ENCODE measurements at regions not wholly inside any gene's neighbourhood (a gene's known extent, or its start where the extent isn't known, plus 50 kb on each side); places are given as distances from the start of the nearest gene placed in this dataset.

GRCh38 chr5:63822614-63823013, 139.6 kb downstream of the HTR1A start:
- Histone ChIP-seq H3K9me3 (ENCODE audit: insufficient read depth in 2 of 2, low read depth in 1 of 2, low read length in 1 of 2) (no peaks in the 10 kb centered on the region), H2BK15ac (ENCODE audit: low read length) (no peak overlapping the region), H3K9ac (replicated peaks in 1 of 4; ENCODE audit: extremely low read depth in 1 of 4, low read depth in 3 of 4, low read length in 3 of 4) (no peak overlapping the region), H3K14ac (ENCODE audit: insufficient read length) (no peak overlapping the region), H4K8ac (ENCODE audit: extremely low read depth, insufficient read depth, low read length) (no peak overlapping the region), H4K5ac (ENCODE audit: insufficient read length, low read depth, low read length) (no peak overlapping the region), H3K27ac (ENCODE audit: low read depth, low read length) (no peak overlapping the region), H4K91ac (replicated peaks; ENCODE audit: insufficient read length, low read length) (no peak overlapping the region), H3K56ac (replicated peaks; ENCODE audit: insufficient read length, low read depth, low read length) (no peak overlapping the region), H2BK5ac (ENCODE audit: low read depth, low read length) (no peak overlapping the region), H2BK20ac (ENCODE audit: low read length) (no peak overlapping the region), H3K23ac (ENCODE audit: insufficient read length) (no peak overlapping the region), H3K4me2 (ENCODE audit: insufficient read depth in 1 of 2, low read depth in 2 of 2, low read length in 2 of 2) (no peak overlapping the region), H3K79me2 (ENCODE audit: control insufficient read depth in 1 of 2, insufficient read depth in 2 of 2, low read length in 2 of 2) (no peaks in the 10 kb centered on the region), H3K4ac (replicated peaks; ENCODE audit: insufficient read length, low read depth, low read length) (no peak overlapping the region), H2BK12ac (ENCODE audit: low read depth, low read length) (no peak overlapping the region), H3K23me2 (ENCODE audit: low read depth, low read length) (no peaks in the 10 kb centered on the region), H2BK120ac (replicated peaks; ENCODE audit: low read depth, low read length) (no peak overlapping the region), H3K4me3 (ENCODE audit: extremely low read depth in 1 of 4, insufficient read depth in 2 of 4, low read depth in 3 of 4, low read length in 4 of 4) (no peak overlapping the region), H4K20me1 (replicated peaks in 1 of 2; ENCODE audit: control insufficient read depth in 1 of 2, insufficient read depth in 2 of 2, low read length in 2 of 2) (no peaks in the 10 kb centered on the region), H3K79me1 (ENCODE audit: low read depth, low read length) (no peaks in the 10 kb centered on the region), H3K4me1 (replicated peaks in 1 of 4; ENCODE audit: control insufficient read depth in 3 of 4, insufficient read depth in 4 of 4, low read length in 3 of 4) (no peaks in the 10 kb centered on the region), H3K36me3 (ENCODE audit: control insufficient read depth in 2 of 4, insufficient read depth in 4 of 4, low read length in 3 of 4) (no peaks in the 10 kb centered on the region), H2AFZ (ENCODE audit: low read length) (no peak overlapping the region), H3K27me3 (replicated peaks in 1 of 4; ENCODE audit: control insufficient read depth in 3 of 4, extremely low read depth in 1 of 4, insufficient read depth in 3 of 4, low read length in 3 of 4) (peaks cover 0 to 1% (median 0%) of the 10 kb centered on the region in 4 experiments; a peak in 1 of 7 replicates), H2AK5ac (ENCODE audit: low read depth, low read length) (no peak overlapping the region), H3K18ac (ENCODE audit: extremely low read depth, low read length) (no peak overlapping the region)
- FAIRE-seq (no peak), DNase-seq (ENCODE audit: low read depth in 1 of 2, low spot score in 2 of 2) (no peak)
- POLR2A ChIA-PET (ENCODE audit: partially characterized antibody) = no interaction called here
- 88% methylated on average over 1 of the region's 1 CpG; no CpG with 5 or more reads in 1 of the 2 experiments for WGBS, 2 experiments (ENCODE audit: extremely low coverage in 1 of 2, insufficient coverage in 1 of 2, insufficient read length in 1 of 2, insufficient replicate concordance in 2 of 2, low coverage in 1 of 2, low lambda C conversion rate in 2 of 2, missing lambda C conversion rate in 1 of 2)
- CTCF ChIA-PET (ENCODE audit: partially characterized antibody) = interaction anchor here (0.6 to 1.2 kb wide), 3 partner anchors 278 to 517 kb away, joined by 3 to 4 read pairs (median 3); no protein-coding TSS in a partner anchor
- no peak for TF ChIP-seq RFX5 (IDR thresholded peaks at IDR 0.05; ENCODE audit: borderline replicate concordance, low read depth, low read length)
- TF ChIP-seq FOSL1 (IDR thresholded peaks at IDR 0.05; ENCODE audit: insufficient read depth, low read depth, low read length) = no peak
- no peak for TF ChIP-seq CREB1 (IDR thresholded peaks at IDR 0.05)
- no peak for TF ChIP-seq ATF2 (IDR thresholded peaks at IDR 0.05; ENCODE audit: low read length)
- TF ChIP-seq BACH1 (IDR thresholded peaks at IDR 0.05; ENCODE audit: low read length) = no peak
- no peak for TF ChIP-seq POLR2A (IDR thresholded peaks at IDR 0.05; ENCODE audit: control extremely low read depth in 1 of 2, low read depth in 2 of 2, low read length in 2 of 2)
- no peak for TF ChIP-seq TAF1 (IDR thresholded peaks at IDR 0.05; ENCODE audit: low read depth, low read length)
- TF ChIP-seq TCF12 (IDR thresholded peaks at IDR 0.05; ENCODE audit: low read depth, low read length) = no peak
- TF ChIP-seq BRCA1 (IDR thresholded peaks at IDR 0.05; ENCODE audit: low read depth, low read length) = no peak
- no peak for TF ChIP-seq SIRT6 (IDR thresholded peaks at IDR 0.05; ENCODE audit: low read length)
- no peak for TF ChIP-seq JUND (IDR thresholded peaks at IDR 0.05; ENCODE audit: low read length)
- TF ChIP-seq CTBP2 (IDR thresholded peaks at IDR 0.05; ENCODE audit: borderline replicate concordance, insufficient read depth, insufficient read length, low read length) = no peak
- TF ChIP-seq MAX (IDR thresholded peaks at IDR 0.05) = no peak
- TF ChIP-seq BCL11A (IDR thresholded peaks at IDR 0.05; ENCODE audit: low read depth in 2 of 2, low read length in 2 of 2) = no peak

All from H1 (cell line).